GM18498 (cell line): ENCODE measurements at regions not wholly inside any gene's neighbourhood (a gene's known extent, or its start where the extent isn't known, plus 50 kb on each side); places are given as distances from the start of the nearest gene placed in this dataset.
"Not testable (repeated sequence)": the region's sequence is repeated elsewhere in the genome, so short reads cannot be mapped to it uniquely, and the experiment has no call there.

Experiments used
- ATAC-seq: cut with Tn5 transposase; IDR thresholded peaks from one replicate; pipeline ENCODE4 v1.9.1; 2021; ENCODE audit warnings: mild to moderate bottlenecking, moderate library complexity; ENCODE audit not compliant: unreplicated experiment

- no peak for ATAC-seq
Measured at GRCh38 chr1:79539001-79539400, 532.5 kb upstream of the ADGRL4 start.

- ATAC-seq: no peak
Measured at GRCh38 chr1:79532555-79532954, 526.0 kb upstream of the ADGRL4 start.

GRCh38 chr1:79531790-79532189, 525.3 kb upstream of the ADGRL4 start:
- ATAC-seq: no peak

GRCh38 chr1:79530476-79530875, 523.9 kb upstream of the ADGRL4 start:
- ATAC-seq: no peak

- no peak for ATAC-seq
Measured at GRCh38 chr1:79530055-79530454, 523.5 kb upstream of the ADGRL4 start.

- no peak for ATAC-seq
Measured at GRCh38 chr1:79524126-79524525, 517.6 kb upstream of the ADGRL4 start.

- peak; percentile 75 for ATAC-seq
Measured at GRCh38 chr1:79519084-79519760, 512.7 kb upstream of the ADGRL4 start.

- no peak for ATAC-seq
Measured at GRCh38 chr1:79517470-79518224, 511.1 kb upstream of the ADGRL4 start.

- no peak for ATAC-seq
Measured at GRCh38 chr1:79507770-79508169, 501.2 kb upstream of the ADGRL4 start.

GRCh38 chr1:79501153-79501552, 494.6 kb upstream of the ADGRL4 start:
- ATAC-seq: no peak

- no peak for ATAC-seq
Measured at GRCh38 chr1:79499541-79499940, 493.0 kb upstream of the ADGRL4 start.

GRCh38 chr1:79497193-79497773, 490.8 kb upstream of the ADGRL4 start:
- ATAC-seq: peak; percentile 83

- no peak for ATAC-seq
Measured at GRCh38 chr1:79496129-79496528, 489.6 kb upstream of the ADGRL4 start.

GRCh38 chr1:79493702-79494101, 487.2 kb upstream of the ADGRL4 start:
- not testable (repeated sequence) for ATAC-seq

- ATAC-seq: not testable (repeated sequence)
Measured at GRCh38 chr1:79488572-79489121, 482.1 kb upstream of the ADGRL4 start.

GRCh38 chr1:79478728-79479373, 472.3 kb upstream of the ADGRL4 start:
- no peak for ATAC-seq

- no peak for ATAC-seq
Measured at GRCh38 chr1:79478160-79478559, 471.6 kb upstream of the ADGRL4 start.

- ATAC-seq: peak; percentile 94
Measured at GRCh38 chr1:79472067-79472656, 465.6 kb upstream of the ADGRL4 start.

GRCh38 chr1:79469139-79469538, 462.6 kb upstream of the ADGRL4 start:
- ATAC-seq: no peak

GRCh38 chr1:79460773-79461436, 454.4 kb upstream of the ADGRL4 start:
- ATAC-seq: peak; percentile 98
